Common myeloid progenitor, CD34-positive (primary cell): ENCODE measurements at regions not wholly inside any gene's neighbourhood (a gene's known extent, or its start where the extent isn't known, plus 50 kb on each side); places are given as distances from the start of the nearest gene placed in this dataset.

Experiments
- CTCF ChIA-PET: fragments of 350-600 bp; sonication (Branson Sonifier 250); formaldehyde crosslinking; loops from one replicate; lab custom pipeline; 2021; ENCODE audit warnings: antibody characterized with exemption; lab: Charles Lee
- POLR2A ChIA-PET: fragments of 350-600 bp; sonication (Branson Sonifier 250); formaldehyde crosslinking; loops from one replicate; lab custom pipeline; 2021; ENCODE audit warnings: antibody characterized with exemption; lab: Charles Lee
- DNase-seq, 3 donors: peaks; one replicate each; pipeline versions ENCODE4 v3.0.0 to v3.0.0-alpha.2; 2013
- H3K27ac ChIP-seq, 2 experiments: 1 replicate in 1 of 2; 2 replicates in 1 of 2; pipeline ENCODE4 v1.7.0; 2013; ENCODE audit warnings: inconsistent platforms in 2 of 2, low read length in 2 of 2, mild to moderate bottlenecking in 2 of 2, low read depth in 1 of 2, moderate library complexity in 1 of 2; ENCODE audit not compliant: severe bottlenecking in 2 of 2, insufficient read depth in 1 of 2, poor library complexity in 1 of 2
- H3K27me3 ChIP-seq, 5 experiments: replicated peaks in 2 of 5; 1 replicate in 3 of 5; 2 replicates in 2 of 5; pipeline versions ENCODE4 v1.6.1 to v1.7.0; 2013; ENCODE audit warnings: low read length in 4 of 5, mild to moderate bottlenecking in 2 of 5, moderate library complexity in 2 of 5, inconsistent platforms in 1 of 5; ENCODE audit not compliant: insufficient read depth in 5 of 5, control insufficient read depth in 4 of 5
- H3K36me3 ChIP-seq, 4 experiments: 1 replicate in 2 of 4; 2 replicates in 2 of 4; pipeline versions ENCODE4 v1.6.1 to v1.7.0; 2013; ENCODE audit warnings: low read length in 3 of 4, control low read depth in 1 of 4, mild to moderate bottlenecking in 1 of 4; ENCODE audit not compliant: control insufficient read depth in 4 of 4, insufficient read depth in 4 of 4
- H3K4me1 ChIP-seq, 4 experiments: 1 replicate in 3 of 4; 2 replicates in 1 of 4; pipeline versions ENCODE4 v1.6.1 to v1.7.1; 2013; ENCODE audit warnings: low read length in 3 of 4, mild to moderate bottlenecking in 3 of 4, control low read depth in 1 of 4, inconsistent platforms in 1 of 4, moderate library complexity in 1 of 4; ENCODE audit not compliant: control insufficient read depth in 4 of 4, insufficient read depth in 4 of 4; ENCODE audit errors: control extremely low read depth in 1 of 4
- H3K4me3 ChIP-seq, 7 experiments: 1 replicate in 4 of 7; 2 replicates in 3 of 7; pipeline versions ENCODE4 v1.5.1 to v1.7.0; 2013; ENCODE audit warnings: mild to moderate bottlenecking in 7 of 7, low read length in 6 of 7, moderate library complexity in 6 of 7, inconsistent platforms in 2 of 7, low read depth in 2 of 7, control low read depth in 1 of 7; ENCODE audit not compliant: insufficient read depth in 4 of 7, control insufficient read depth in 1 of 7; ENCODE audit errors: extremely low read depth in 1 of 7
- H3K9me3 ChIP-seq, 5 experiments: 1 replicate in 4 of 5; 2 replicates in 1 of 5; pipeline versions ENCODE4 v1.6.1 to v1.7.1; 2013; ENCODE audit warnings: low read length in 4 of 5, mild to moderate bottlenecking in 2 of 5, inconsistent platforms in 1 of 5, low read depth in 1 of 5, moderate library complexity in 1 of 5; ENCODE audit not compliant: control insufficient read depth in 4 of 5, insufficient read depth in 2 of 5; ENCODE audit errors: control extremely low read depth in 1 of 5
- WGBS: methylation state at CpG from one replicate; pipeline ENCODE4 v1.1.5; 2013; ENCODE audit not compliant: insufficient coverage; 5-methylcytosine and 5-hydroxymethylcytosine counted together

DNA sequence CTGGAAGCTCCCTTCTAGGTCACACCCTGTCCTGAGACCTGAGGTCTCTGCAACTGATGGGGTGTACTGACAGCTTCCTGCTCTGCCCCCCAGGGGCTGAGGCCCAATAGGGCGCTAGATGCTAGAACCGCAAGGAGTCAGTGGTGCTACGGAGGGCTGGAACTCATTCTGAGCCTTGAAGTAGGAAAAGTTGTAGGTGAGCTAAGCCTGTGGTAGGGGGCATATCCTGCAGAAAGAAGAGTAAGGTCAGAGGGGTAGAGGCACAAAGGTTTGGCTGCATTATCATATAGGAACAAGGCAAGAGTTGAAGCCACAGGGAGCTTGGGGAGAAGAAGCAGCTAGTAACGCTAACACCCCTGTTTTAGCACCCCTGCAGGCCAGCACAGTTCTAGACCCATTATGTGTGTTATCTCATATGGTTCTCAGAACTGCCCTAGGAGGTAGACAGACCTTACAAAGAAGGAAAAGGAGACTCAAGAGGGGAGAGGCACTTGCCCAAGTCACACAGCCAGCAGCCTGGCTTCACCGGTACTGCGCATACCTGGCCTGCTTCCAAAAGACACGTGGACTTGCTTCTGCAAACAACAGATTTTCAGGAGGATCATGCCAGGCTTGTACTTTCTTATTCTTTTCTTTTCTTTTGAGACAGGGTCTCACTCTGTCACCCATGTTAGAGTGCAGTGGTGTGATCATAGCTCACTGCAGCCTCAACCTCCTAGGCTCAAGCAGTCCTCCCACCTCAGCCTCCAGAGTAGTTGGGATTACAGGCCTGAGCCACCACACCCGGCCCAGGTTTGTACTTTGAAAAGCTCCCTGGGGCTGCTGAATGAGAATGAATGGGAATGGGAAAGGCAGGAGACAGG lies 156.1 kb downstream of the MRPL14 start:
- Histone ChIP-seq H3K36me3 (no peaks in the 10 kb centered on the region), H3K9me3 (peaks cover 0 to 7% (median 6%) of the 10 kb centered on the region in 5 experiments), H3K27me3 (peaks cover 0 to 2% (median 0%) of the 10 kb centered on the region in 5 experiments), H3K4me1 (peaks cover 0 to 21% (median under 1%) of the 10 kb centered on the region in 4 experiments), H3K4me3 (no peak overlapping the region), H3K27ac (peak overlapping the region in 1 of 2 experiments; percentile 63)
- 77% methylated on average over 6 of the region's 8 CpGs for whole genome bisulfite sequencing
- ChIA-PET CTCF (interaction anchor here (0.6 to 3.4 kb wide), 8 partner anchors 9 to 234 kb away, joined by 3 to 9 read pairs (median 4); no protein-coding TSS in a partner anchor), POLR2A (interaction anchor here (0.6 kb wide), 1 partner anchor 43 kb away, joined by 3 read pairs; no protein-coding TSS in a partner anchor)
- DNase-seq = peak in 1 of 3 donors; percentile 41

DNA sequence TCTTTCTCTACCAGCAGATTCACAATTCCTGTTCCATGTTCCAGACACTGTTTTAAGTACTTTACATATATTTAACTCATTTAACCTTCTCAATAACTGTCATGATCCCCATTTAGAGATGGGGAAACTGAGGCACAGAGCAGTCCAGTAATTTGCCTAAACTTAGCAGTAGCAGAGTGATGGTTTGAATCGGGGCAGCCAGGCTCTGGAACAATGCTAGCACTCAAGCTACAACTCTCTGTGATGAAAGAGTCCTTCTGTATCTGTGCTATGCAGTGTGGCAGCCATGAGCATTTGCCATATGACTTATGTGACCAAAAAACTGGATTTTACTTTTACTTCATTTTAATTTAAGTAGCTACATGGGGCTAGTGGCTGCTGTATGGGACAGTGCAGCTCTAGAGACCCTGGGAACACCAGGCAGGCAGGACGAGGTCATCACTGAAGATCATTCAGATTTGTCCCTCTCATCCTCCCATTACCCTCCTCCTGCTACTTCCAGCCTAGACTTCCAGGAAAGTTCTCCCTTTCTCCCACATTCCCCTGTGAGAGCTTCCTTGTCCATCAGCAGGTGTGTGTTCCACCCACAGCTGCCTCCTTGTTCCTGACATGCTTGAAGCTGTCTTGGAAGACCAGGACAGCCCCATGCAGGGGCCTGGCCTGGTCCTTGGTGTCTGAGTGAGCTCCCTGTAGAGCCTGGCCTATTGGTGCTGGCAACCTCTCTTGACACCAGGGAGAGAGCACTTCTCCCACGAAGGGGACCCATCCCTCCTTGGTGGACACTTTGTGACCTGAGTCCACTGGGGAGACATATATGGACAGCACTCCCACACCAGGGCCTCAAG lies 157.0 kb downstream of the MRPL14 start:
- H3K9me3 ChIP-seq = no peaks in the 10 kb centered on the region
- H3K4me3 ChIP-seq = no peak overlapping the region
- POLR2A ChIA-PET = interaction anchor here (0.6 kb wide), 1 partner anchor 42 kb away, joined by 3 read pairs; no protein-coding TSS in a partner anchor
- 93% methylated on average over 3 of the region's 3 CpGs for WGBS
- CTCF ChIA-PET = interaction anchor here (1.0 to 3.4 kb wide), 3 partner anchors 10 to 16 kb away, joined by 4 to 9 read pairs (median 5); no protein-coding TSS in a partner anchor
- DNase-seq = no peak
- no peaks in the 10 kb centered on the region for H3K36me3 ChIP-seq
- H3K27me3 ChIP-seq = peaks cover 0 to 2% (median 0%) of the 10 kb centered on the region in 5 experiments
- peaks cover 0 to 21% (median under 1%) of the 10 kb centered on the region in 4 experiments for H3K4me1 ChIP-seq
- peak overlapping the region in 1 of 2 experiments; percentile 63 for H3K27ac ChIP-seq

DNA sequence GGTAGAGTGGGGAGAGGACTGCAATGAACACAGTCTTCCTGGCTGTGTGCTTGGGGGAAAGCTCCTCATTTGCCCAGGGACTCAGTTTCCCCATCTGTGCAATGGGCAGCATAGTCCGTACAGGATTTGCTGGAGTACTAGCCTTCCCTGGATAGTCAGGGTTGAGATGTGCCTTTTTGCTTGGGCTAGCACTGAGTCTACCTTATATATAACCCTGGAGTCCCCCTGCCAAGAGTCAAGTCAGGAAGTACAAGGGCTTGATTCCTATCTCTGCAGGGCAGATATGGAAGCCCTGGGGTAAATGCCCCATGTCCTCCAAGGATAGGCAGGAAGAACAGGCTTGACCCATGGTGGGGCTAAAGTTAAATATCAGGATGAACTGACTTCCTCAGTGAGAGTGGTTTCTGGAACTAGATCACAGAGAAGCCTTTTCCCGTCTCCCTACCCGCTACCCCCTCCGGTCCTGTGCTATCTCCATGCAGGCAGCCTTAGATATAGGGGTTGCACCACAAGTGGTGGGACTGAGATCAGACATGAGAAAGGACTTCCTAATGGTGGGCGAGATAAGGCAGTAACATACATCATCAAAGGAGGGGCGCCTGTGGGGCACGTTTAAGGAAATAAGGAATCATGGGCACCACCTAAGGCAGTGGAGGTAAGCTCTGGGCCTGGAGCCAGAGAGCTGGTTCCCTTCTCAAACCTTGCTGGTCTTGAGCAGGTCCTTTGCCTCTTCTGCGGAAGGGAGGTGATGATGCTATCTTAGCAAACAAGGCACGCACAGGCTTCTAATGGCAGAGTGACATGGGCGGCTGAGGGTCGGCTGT lies 157.9 kb downstream of the MRPL14 start:
- CTCF ChIA-PET = interaction anchor here (1.5 kb wide), 1 partner anchor 9 kb away, joined by 5 read pairs; no protein-coding TSS in a partner anchor
- Histone ChIP-seq H3K4me3 (no peak overlapping the region), H3K27ac (no peak overlapping the region), H3K9me3 (no peaks in the 10 kb centered on the region), H3K36me3 (no peaks in the 10 kb centered on the region), H3K4me1 (peaks cover 0 to 21% (median 5%) of the 10 kb centered on the region in 4 experiments), H3K27me3 (peaks cover 0 to 2% (median 0%) of the 10 kb centered on the region in 5 experiments)
- 54% methylated on average over 7 of the region's 11 CpGs for WGBS
- POLR2A ChIA-PET = no interaction called here
- peak; percentile 47 to 75 (median 56) for DNase-seq

DNA sequence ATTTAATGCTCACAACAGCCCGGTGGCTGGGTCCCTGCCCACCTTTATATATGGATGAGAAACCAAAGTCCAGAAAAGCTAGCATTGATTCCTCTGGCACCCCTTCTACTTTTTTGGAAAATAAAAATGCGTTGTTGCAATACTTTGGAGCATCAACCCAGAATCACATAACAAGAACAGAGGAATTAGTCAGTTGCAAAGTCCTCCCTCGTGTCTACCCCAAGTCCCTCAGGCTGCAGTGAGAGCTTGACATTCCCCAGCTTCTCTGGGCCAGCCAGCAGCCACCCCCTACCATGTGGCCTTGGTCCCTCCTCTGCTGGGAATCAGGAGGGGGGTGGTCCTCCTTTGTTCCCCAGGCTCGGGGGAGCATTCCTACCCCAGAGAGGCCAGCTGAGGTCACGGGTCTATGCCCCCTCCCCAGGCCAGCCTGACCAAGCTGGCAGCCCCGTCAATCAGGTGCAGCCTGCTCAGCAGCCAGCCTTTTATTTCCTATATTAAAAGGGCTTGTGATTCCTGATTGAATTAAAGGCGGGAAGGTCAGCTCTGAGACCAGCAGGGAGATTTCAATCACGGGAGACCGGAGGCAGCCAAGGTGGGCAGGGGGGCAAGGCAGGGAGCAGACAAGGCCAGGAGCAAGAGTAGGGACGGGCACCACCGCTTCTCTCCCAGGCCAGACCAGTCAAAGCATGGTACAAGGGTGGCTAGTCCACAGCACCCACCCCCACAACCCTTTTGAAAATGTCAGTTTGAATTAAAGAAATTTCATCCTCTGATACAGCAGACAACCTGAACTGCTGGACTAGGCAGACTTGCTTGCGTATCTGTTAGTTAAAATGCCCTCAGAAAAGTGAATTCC lies 158.9 kb downstream of the MRPL14 start:
- Histone ChIP-seq H3K4me1 (peaks cover 0 to 21% (median 5%) of the 10 kb centered on the region in 4 experiments), H3K4me3 (no peak overlapping the region), H3K36me3 (no peaks in the 10 kb centered on the region), H3K27me3 (peaks cover 0 to 2% (median 0%) of the 10 kb centered on the region in 5 experiments), H3K9me3 (no peaks in the 10 kb centered on the region), H3K27ac (no peak overlapping the region)
- ChIA-PET POLR2A (no interaction called here), CTCF (interaction anchor here (0.7 to 0.8 kb wide), 2 partner anchors 9 to 10 kb away, joined by 3 read pairs; no protein-coding TSS in a partner anchor)
- WGBS = 96% methylated on average over 12 of the region's 12 CpGs
- DNase-seq = no peak

DNA sequence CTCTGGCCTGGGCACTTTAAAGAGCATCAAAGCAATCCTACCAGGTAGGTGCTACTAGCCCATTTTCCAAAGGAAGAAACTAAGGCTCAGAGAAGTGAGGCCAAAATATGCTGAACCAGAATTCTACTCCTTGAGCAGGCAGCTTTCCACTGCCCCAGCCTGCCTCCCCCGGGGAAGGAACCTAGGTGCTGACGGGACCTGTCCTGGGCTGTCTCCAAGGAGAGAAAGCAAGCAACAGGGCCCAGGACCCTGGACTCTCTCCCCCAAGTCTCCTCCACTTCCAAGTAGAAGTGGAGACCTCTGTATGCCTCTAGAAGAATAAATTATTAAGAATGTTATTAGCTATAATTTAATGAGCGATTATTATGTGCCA lies 159.5 kb downstream of the MRPL14 start:
- Histone ChIP-seq H3K4me1 (peaks cover 0 to 16% (median 5%) of the 10 kb centered on the region in 4 experiments), H3K36me3 (no peaks in the 10 kb centered on the region), H3K27me3 (peaks cover 0 to 2% (median 0%) of the 10 kb centered on the region in 5 experiments), H3K4me3 (no peak overlapping the region), H3K9me3 (no peaks in the 10 kb centered on the region), H3K27ac (no peak overlapping the region)
- DNase-seq = no peak
- CTCF ChIA-PET = interaction anchor here (0.7 to 1.5 kb wide), 2 partner anchors 9 to 19 kb away, joined by 3 to 5 read pairs; no protein-coding TSS in a partner anchor
- WGBS = no CpG with 5 or more reads among the region's 3 CpGs
- POLR2A ChIA-PET = no interaction called here
